Lower leg skin (tissue), 4 donors: ENCODE measurements at regions not wholly inside any gene's neighbourhood (a gene's known extent, or its start where the extent isn't known, plus 50 kb on each side); places are given as distances from the start of the nearest gene placed in this dataset.

Experiments
- DNase-seq, 2 donors: peaks; one replicate each; pipeline ENCODE4 v3.0.0-alpha.2; 2019; ENCODE audit warnings: low spot score in 2 of 2
- H3K4me3 ChIP-seq: fragments of 200-600 bp; sonication (generic); 2 replicates; pipeline ENCODE4 v1.5.1; 2017; ENCODE audit warnings: mild to moderate bottlenecking, low read depth; ENCODE audit not compliant: poor library complexity, severe bottlenecking
- POLR2A ChIP-seq, 2 donors: fragments of 450-650 bp; IDR thresholded peaks; one replicate each; pipeline ENCODE4 v1.6.1; 2016 to 2017; ENCODE audit warnings: antibody characterized with exemption in 2 of 2, mild to moderate bottlenecking in 1 of 2, moderate library complexity in 1 of 2
- WGBS, 2 donors: methylation state at CpG; one replicate each; pipeline ENCODE4 v1.1.5; 2018; 5-methylcytosine and 5-hydroxymethylcytosine counted together
- intact Hi-C: fragments of 100-400 bp; cut with DNase I; formaldehyde crosslinking; loops from one replicate; pipeline ENCODE4 v1.15.0; 2023; ENCODE audit warnings: low total_unique reads
- TF ChIP-seq, protein P1 (sequence below), 3 donors: fragments of 450-650 bp; IDR thresholded peaks; one replicate each; pipeline ENCODE4 v1.5.1; 2016; ENCODE audit warnings: antibody characterized with exemption in 3 of 3, mild to moderate bottlenecking in 3 of 3, moderate library complexity in 2 of 3

DNA sequence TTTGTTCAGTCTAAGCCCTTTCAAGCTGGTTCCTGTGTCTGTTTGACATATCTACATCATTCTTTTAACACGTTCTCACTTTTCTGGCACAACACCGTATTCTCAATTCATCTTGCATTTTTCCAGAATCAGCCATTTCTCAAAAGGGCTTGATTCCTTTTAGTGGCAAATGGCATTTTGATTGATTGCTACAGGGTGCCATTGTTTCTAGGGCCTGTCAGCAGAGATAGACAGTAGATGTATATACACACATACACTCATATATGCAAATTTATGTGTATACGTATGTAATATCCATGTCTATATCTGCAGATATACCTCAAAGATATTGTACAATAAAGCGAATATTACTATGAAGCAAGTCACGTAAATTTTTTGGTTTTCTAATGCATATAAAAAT, 367.9 kb upstream of the TNP1 start:
- no peak overlapping the region for H3K4me3 ChIP-seq
- WGBS, 2 donors = 91 to 93% methylated on average over 5 of the region's 5 CpGs
- intact Hi-C loops = no loop called here
- no peak for TF ChIP-seq POLR2A (IDR thresholded peaks at IDR 0.05)
- TF ChIP-seq, protein P1, sequence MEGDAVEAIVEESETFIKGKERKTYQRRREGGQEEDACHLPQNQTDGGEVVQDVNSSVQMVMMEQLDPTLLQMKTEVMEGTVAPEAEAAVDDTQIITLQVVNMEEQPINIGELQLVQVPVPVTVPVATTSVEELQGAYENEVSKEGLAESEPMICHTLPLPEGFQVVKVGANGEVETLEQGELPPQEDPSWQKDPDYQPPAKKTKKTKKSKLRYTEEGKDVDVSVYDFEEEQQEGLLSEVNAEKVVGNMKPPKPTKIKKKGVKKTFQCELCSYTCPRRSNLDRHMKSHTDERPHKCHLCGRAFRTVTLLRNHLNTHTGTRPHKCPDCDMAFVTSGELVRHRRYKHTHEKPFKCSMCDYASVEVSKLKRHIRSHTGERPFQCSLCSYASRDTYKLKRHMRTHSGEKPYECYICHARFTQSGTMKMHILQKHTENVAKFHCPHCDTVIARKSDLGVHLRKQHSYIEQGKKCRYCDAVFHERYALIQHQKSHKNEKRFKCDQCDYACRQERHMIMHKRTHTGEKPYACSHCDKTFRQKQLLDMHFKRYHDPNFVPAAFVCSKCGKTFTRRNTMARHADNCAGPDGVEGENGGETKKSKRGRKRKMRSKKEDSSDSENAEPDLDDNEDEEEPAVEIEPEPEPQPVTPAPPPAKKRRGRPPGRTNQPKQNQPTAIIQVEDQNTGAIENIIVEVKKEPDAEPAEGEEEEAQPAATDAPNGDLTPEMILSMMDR (IDR thresholded peaks at IDR 0.05) = no peak
- DNase-seq = no peak

DNA sequence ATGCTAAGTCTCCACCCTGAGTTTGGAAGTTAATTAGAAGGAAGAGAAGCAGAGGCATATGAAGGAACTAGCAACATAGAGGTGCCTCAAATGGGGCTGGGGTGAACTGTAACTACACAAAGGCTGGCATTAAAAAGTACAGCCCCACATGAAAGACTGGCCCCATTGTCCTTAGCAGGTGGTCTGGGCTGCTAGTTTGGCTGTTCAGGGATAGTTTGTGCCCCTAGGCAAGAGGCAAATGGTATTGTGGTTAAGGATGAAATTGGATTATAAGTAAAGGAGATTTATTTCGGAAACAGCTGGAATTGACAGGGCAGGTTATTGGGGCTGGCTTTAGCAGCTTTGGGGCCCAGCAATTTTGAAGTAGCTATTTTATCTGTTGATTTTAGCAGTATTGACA, 365.7 kb upstream of the TNP1 start:
- WGBS, 2 donors = 92 to 96% methylated on average over 1 of the region's 1 CpG
- no peak for DNase-seq
- intact Hi-C loops = no loop called here
- no peak overlapping the region for H3K4me3 ChIP-seq
- TF ChIP-seq, protein P1 (IDR thresholded peaks at IDR 0.05) = no peak
- TF ChIP-seq POLR2A (IDR thresholded peaks at IDR 0.05) = no peak

DNA sequence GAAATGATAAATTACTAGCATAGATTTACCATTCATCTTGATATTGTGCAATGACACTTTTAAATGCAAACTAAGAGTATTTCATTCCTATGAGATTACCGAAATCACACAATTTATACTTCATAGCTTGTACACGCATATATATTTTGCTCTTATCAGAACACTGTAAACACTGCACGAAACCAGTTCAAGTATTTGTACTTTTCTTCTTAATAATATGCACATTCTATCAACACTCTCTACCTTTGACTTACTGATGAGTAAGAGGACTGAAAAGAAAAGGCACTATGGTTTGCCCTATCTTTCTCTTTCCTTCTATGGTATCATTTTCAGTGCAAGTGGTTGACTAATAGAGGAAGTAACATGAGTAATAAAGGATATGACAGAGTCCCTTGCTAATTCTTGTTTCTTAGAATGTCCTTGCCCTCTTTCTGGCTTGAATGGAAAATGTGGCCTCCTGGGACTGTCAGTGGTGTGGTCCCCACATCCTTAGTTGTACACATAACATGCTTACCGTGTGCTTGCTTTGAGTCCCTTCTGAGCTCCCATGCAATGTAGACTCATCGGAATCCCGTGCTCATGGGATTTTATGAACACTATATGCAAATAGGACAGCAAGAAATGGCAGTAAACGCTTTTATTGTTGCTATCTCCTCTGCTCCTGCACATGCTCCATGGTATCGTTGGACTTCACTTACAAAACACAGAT, 363.5 kb upstream of the TNP1 start:
- DNase-seq = no peak
- no peak overlapping the region for H3K4me3 ChIP-seq
- intact Hi-C loops = no loop called here
- WGBS, 2 donors = 80 to 84% methylated on average over 8 of the region's 8 CpGs
- no peak for TF ChIP-seq POLR2A (IDR thresholded peaks at IDR 0.05)
- TF ChIP-seq, protein P1 (IDR thresholded peaks at IDR 0.05) = no peak

DNA sequence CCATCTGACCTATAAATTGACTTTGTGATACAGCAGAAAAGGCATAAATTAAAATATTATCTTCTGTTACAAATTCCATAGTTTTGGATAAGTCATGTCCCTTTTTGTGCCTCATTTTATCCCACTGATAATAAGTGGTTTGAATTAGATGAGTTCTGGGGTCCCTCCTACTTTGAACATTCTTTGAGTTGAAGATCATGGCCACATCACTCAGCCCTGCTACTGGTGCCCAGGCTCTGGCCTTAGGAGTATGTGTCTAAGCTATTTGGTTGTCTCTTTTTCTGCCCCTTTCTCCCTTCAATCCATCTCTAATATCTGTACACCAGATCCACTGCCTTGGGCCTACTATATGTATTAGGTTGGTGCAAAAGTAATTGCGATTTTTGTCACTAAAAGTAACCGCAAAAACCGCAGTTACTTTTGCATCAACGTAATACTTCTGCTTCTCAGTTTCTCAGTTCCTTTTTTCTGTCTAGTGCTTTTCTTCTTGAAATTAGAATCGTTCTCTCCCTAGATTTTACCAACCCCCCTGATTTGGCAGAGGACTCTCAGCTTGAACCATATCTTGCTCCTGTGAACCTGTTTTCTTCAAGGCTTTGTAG, 362.5 kb upstream of the TNP1 start:
- no peak overlapping the region for H3K4me3 ChIP-seq
- TF ChIP-seq POLR2A (IDR thresholded peaks at IDR 0.05) = no peak
- TF ChIP-seq, protein P1 (IDR thresholded peaks at IDR 0.05) = no peak
- DNase-seq = no peak
- intact Hi-C loops = no loop called here
- 80 to 89% methylated on average over 5 of the region's 5 CpGs for whole genome bisulfite sequencing, 2 donors

DNA sequence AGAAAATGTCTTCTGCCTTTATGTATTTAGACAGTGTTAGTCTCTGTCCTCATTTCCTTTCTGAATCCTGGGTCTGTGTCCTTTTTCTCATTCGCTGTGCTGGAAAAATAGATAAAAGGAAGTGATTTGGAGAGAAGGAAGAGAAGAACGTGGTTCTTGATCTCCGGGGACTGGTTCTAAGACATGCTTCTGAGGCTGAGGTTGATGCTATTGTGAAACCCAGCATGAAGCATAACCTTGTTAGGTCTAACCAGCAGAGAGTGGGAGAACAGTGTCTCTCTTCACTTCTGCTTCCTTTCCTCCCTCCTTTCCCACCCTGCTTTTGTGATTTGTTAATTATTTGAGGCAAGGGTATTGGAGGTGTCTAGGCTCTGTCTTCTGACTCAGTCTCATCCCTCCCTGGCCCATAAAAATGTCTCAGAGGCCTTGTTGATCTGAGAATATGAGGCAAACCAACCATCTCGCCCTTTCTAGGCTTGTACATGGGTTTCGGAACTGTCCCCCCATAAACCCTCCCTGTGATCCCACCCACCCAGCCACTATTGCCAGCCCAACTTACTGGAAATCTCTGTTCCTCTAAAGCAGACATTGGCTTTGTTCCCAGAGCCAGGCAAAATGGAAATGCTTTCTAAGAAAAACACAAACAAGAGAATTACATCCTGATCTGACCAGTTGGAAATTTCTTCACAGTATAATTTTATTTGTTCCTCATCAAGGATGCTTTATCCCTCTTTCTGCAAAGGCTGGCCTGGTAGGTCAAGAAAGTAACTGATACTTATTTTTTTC, 360.6 kb upstream of the TNP1 start:
- intact Hi-C loops = no loop called here
- DNase-seq = no peak
- 79 to 84% methylated on average over 5 of the region's 5 CpGs for WGBS, 2 donors
- TF ChIP-seq, protein P1 (IDR thresholded peaks at IDR 0.05) = no peak
- TF ChIP-seq POLR2A (IDR thresholded peaks at IDR 0.05) = no peak
- H3K4me3 ChIP-seq = no peak overlapping the region
